A673 (cell line): ENCODE measurements at regions not wholly inside any gene's neighbourhood (a gene's known extent, or its start where the extent isn't known, plus 50 kb on each side); places are given as distances from the start of the nearest gene placed in this dataset.

Source experiments
- CTCF ChIP-seq: fragments of 300-800, 200-600 bp; sonication (generic); conservative IDR thresholded peaks from 2 replicates; pipeline ENCODE4 v1.5.1; 2017; ENCODE audit warnings: low read depth, mild to moderate bottlenecking, antibody characterized with exemption, low read length, moderate library complexity, mixed read lengths
- EZH2 ChIP-seq: fragments of 200-600 bp; sonication (generic); IDR thresholded peaks from 2 replicates; pipeline ENCODE4 v1.6.1; 2017; ENCODE audit warnings: borderline replicate concordance, low read depth, mild to moderate bottlenecking, mixed read lengths, antibody characterized with exemption, low read length; ENCODE audit not compliant: poor library complexity, severe bottlenecking

- no peak for TF ChIP-seq CTCF
- TF ChIP-seq EZH2 = no peak
Measured at GRCh38 chr3:168275662-168276061, 179.9 kb upstream of the GOLIM4 start.
